HG03565 (cell line): ENCODE measurements at regions not wholly inside any gene's neighbourhood (a gene's known extent, or its start where the extent isn't known, plus 50 kb on each side); places are given as distances from the start of the nearest gene placed in this dataset.

Experiments
- ATAC-seq: cut with Tn5 transposase; IDR thresholded peaks from one replicate; pipeline ENCODE4 v1.9.1; 2021; ENCODE audit warnings: mild to moderate bottlenecking, moderate library complexity; ENCODE audit not compliant: unreplicated experiment

- ATAC-seq = no peak
Observed at GRCh38 chr18:55166260-55166598, 207.0 kb upstream of the CCDC68 start.

GRCh38 chr18:55163550-55163949 is 204.3 kb upstream of the CCDC68 start:
- ATAC-seq = no peak

GRCh38 chr18:55161916-55162315 is 202.7 kb upstream of the CCDC68 start:
- no peak for ATAC-seq

GRCh38 chr18:55159027-55159426 is 199.8 kb upstream of the CCDC68 start:
- no peak for ATAC-seq

GRCh38 chr18:55158570-55158969 is 199.3 kb upstream of the CCDC68 start:
- ATAC-seq = no peak

GRCh38 chr18:55153346-55153745 is 194.1 kb upstream of the CCDC68 start:
- no peak for ATAC-seq

GRCh38 chr18:55152801-55153200 is 193.5 kb upstream of the CCDC68 start:
- ATAC-seq = no peak

- ATAC-seq = no peak
Observed at GRCh38 chr18:55149994-55150393, 190.7 kb upstream of the CCDC68 start.

- ATAC-seq = no peak
Observed at GRCh38 chr18:55147791-55148190, 188.5 kb upstream of the CCDC68 start.

GRCh38 chr18:55144193-55144930 is 185.1 kb upstream of the CCDC68 start:
- no peak for ATAC-seq

- ATAC-seq = no peak
Observed at GRCh38 chr18:55142410-55142809, 183.1 kb upstream of the CCDC68 start.

- no peak for ATAC-seq
Observed at GRCh38 chr18:55141318-55141717, 182.1 kb upstream of the CCDC68 start.

- ATAC-seq = no peak
Observed at GRCh38 chr18:55139836-55140235, 180.6 kb upstream of the CCDC68 start.

- ATAC-seq = no peak
Observed at GRCh38 chr18:55139307-55139706, 180.0 kb upstream of the CCDC68 start.

- no peak for ATAC-seq
Observed at GRCh38 chr18:55138401-55138800, 179.1 kb upstream of the CCDC68 start.

- no peak for ATAC-seq
Observed at GRCh38 chr18:55137602-55138001, 178.3 kb upstream of the CCDC68 start.

- no peak for ATAC-seq
Observed at GRCh38 chr18:55136864-55137263, 177.6 kb upstream of the CCDC68 start.

- ATAC-seq = no peak
Observed at GRCh38 chr18:55136258-55136657, 177.0 kb upstream of the CCDC68 start.

- no peak for ATAC-seq
Observed at GRCh38 chr18:55133378-55133777, 174.1 kb upstream of the CCDC68 start.

- no peak for ATAC-seq
Observed at GRCh38 chr18:55128437-55128836, 169.2 kb upstream of the CCDC68 start.

GRCh38 chr18:55124078-55124763 is 165.0 kb upstream of the CCDC68 start:
- no peak for ATAC-seq

- no peak for ATAC-seq
Observed at GRCh38 chr18:55123361-55123760, 164.1 kb upstream of the CCDC68 start.
